ENCODE measurements at regions not wholly inside any gene's neighbourhood (a gene's known extent, or its start where the extent isn't known, plus 50 kb on each side); places are given as distances from the start of the nearest gene placed in this dataset.
"Not testable (repeated sequence)": the region's sequence is repeated elsewhere in the genome, so short reads cannot be mapped to it uniquely, and the experiment has no call there.

DNA sequence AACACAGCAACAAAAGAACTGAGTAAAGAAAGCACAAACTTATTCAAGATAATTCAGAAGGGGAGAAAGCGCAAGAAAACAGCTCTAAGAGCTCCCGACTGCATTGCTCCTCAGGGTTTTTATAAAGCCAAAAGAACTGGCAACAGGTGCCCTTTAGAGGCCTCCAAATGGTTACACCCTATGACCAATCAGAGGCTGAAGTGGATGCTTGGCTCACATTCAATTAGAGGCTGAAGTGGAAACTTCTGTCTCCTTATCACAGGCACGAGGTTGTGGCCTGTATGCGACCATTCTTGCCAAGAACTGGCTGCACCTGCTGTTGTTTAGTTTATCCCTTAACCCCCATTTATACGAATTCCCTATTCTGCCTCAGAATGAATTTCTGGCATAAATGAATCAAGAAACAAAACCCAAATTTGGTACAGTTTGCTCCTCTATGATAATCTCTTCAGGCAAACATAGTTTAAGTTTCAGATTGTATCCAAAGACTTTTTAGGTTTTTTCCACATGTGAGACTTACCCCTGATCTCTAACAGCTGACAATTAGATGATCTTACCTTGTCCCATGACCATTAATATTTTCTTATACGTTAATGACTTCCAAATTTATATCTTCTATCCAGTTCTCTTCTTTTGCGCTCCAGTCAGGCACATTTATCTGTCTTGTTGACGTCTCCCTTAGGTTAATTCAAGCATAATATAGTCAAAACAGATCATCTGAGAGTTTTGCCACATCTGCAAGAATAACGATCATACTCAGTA, 504.8 kb downstream of the NXPH1 start:
- no peak for DNase-seq

DNA sequence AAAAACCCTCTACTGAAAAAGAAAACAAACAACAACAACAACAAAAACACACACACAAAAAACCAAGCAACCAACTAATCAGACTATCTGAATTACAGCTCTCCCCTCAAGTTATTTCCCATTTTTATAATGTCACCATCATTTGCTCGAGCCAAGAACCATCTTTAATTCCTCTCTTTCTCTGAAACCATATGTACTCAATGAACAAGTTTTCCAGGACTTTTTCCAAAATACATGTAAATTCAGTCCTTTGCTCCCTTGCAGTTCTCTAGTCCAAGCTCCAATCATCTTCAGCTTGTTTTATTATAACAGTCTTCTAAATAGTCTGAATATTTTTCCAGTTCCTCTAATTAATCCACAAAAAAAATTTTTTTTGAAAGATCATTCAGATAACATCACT, 506.0 kb downstream of the NXPH1 start:
- no peak for DNase-seq

DNA sequence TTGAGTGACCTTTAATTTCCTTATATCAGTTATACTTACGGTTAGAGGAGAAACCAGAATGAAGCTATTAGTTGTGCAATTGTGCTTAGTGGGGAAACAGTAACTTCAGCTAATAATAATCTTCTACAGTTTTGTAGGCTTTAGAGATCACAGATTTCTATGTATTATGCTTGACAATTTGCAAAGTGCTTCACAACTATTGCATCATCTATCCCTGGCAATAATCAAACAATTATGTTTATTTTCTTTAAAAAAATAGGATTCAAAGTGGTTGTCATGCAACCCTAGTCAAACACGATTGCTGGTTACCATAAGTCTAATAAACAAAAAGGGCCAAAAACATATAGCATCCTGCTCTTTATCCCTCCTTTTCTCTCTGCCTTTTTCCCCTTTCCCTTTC, 530.3 kb downstream of the NXPH1 start:
- no peak for DNase-seq

GRCh38 chr7:8965177-8965576, 531.8 kb downstream of the NXPH1 start:
- no peak for DNase-seq

DNA sequence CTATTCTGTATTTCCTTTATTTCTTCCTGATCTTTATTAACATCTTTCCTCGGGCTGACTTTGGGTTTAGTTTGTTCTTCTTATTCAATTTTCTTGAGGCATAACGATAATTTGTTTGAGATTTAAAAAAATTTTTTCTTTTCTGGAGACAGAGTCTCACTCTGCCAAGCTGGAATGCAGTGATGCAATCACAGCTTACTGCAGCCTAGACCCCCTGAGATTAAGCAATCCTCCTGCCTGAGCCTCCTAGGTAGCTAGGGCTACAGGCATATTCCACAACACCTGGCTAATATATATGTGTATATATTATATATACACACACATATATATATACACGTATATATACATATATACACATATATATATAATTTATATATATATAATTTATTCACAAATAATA, 540.2 kb downstream of the NXPH1 start:
- no peak for DNase-seq

- DNase-seq, result no peak
These were observed 542.3 kb downstream of the NXPH1 start for GRCh38 chr7:8975681-8976080.

DNA sequence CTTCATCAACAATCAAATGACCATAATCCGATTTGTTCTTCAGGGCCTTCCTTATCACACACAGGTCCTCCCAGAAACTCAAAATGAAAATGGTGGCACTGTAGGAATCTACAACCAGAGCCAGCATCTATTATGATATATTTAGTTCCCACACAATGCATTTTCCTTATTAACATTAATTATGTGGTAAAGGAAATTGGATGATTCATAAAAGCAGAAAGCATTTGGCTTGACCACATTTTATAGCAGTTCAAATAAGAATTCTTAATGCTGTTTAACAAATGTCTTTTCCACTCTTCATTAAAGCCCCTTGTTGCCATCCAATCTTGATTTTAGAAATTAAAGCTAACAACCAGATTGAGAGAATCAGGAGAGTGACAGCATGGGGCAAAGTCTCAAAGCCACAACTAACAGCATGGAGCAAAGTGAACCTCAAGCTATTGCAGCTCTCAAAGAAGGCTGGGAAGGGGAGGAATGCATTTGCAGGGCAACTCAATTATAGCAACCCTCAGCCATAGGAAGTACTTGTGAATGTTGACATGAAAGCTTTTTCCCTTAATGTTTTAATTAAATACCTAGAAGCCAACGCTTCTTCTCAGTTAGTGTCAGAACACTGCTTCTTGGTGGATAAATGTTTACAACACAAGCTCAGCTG, 549.1 kb downstream of the NXPH1 start:
- no peak for DNase-seq

DNA sequence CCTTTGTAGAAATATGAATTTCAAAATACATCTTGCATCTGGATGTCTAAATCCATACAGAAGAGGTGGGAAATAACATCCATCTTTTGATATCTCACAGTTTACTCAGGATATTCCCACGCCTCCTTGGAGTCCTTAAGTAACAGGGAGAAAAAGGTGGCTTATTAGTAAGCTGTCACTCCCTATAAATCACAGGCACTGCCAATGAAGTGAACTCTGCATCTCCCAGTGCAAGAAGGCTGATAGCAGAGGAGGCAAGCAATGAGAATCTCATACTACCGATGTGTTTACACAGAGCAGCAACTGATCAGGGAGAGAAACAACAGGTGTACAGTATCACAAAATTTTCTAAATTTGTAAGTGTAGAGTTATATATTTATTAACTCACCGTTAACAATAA, 551.8 kb downstream of the NXPH1 start:
- DNase-seq, result no peak

DNA sequence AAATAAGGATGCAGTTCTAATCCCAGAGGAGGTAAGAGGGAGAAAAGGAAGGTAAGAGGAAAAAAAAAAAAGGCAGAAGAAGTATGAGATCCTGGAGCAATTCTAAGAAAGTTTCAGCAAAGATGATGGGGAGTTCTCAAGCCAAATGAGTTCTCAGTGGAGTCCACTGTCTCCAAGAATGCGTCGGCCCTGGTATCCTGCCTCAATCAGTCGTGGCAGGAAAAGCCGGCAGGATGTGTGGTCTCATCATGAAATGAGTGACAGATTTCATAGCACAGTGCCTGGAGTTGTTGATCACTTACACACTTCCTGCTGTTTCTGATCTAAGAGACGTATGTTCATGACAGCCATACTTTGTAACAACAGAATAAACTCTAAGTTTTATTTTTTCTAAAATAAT, 554.9 kb downstream of the NXPH1 start:
- no peak for DNase-seq

DNA sequence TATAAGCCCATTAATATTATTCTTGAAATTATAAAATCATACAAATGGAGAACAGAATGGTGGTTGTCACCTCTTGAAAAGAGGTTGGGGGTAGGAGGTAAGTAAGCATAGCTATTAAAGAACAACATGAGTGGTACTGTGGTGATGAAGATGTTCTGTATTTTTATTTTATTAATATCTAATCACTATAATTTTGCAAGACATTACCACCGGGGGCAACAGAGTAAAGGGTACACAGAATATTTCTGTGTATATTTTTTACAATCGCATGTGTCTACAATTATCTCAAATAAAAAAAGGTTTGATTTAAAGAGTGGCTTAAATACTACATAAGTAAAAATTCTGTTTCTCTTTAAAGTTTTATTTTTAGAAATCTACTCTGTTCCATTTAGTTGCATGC, 557.8 kb downstream of the NXPH1 start:
- DNase-seq, result no peak

- DNase-seq, result no peak
These were observed 565.4 kb downstream of the NXPH1 start for GRCh38 chr7:8998762-8999161.

DNA sequence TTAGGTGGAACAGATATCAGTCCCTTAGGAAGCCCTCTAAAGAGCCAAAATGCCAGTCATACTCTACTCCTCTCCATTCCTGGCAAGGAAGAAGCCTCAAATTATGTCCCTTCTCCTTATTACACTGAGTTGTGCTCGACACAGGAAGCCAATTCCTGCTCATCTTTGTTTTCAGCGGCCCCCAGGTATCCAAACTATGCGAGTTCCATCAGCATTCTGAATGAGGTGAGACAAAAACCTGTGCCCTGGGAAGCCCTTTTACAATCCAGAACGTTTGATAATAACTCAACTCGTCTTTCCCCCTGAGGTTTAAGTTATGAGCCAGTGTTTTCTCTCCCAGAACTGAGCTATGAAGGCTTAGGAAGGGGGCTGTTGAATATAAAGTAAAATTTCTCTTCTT, 580.5 kb downstream of the NXPH1 start:
- no peak for DNase-seq

DNA sequence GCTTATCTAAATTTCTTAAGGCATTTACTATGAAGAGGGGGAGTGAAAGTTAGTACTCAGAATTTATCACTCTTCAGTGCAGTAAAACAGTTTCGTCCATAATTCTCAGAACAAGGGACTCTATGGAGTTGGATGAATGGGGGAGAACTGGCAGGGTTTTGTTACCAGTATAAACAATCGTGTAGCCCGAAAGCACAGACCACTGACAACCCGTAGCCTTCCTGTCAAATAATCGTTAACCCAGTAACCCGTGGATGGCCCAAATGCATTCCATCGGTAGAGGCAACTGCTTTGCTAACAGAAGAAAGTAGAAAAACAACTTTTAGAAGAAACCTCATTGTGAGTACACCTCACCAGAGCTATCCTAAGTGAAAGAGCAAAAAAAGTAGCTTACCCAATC, 583.9 kb downstream of the NXPH1 start:
- DNase-seq, result no peak

DNA sequence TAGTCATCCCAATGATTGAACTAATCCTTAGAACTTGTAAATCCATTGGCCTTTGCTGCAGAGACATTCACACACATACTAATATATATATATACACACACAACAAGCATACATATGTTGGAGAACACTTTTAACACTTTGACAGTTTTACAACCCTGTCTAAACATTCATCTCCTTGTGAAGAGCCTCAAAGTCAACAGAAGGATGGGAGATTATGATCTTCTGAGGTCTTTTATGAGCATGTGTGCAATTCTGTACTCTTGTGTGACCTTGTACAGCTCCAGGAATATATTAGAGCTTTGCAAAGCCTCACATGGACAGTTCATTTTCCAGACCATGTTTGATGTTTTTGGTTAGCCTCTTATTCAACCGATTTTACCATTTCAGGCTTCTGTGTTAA, 589.0 kb downstream of the NXPH1 start:
- DNase-seq, result no peak

DNA sequence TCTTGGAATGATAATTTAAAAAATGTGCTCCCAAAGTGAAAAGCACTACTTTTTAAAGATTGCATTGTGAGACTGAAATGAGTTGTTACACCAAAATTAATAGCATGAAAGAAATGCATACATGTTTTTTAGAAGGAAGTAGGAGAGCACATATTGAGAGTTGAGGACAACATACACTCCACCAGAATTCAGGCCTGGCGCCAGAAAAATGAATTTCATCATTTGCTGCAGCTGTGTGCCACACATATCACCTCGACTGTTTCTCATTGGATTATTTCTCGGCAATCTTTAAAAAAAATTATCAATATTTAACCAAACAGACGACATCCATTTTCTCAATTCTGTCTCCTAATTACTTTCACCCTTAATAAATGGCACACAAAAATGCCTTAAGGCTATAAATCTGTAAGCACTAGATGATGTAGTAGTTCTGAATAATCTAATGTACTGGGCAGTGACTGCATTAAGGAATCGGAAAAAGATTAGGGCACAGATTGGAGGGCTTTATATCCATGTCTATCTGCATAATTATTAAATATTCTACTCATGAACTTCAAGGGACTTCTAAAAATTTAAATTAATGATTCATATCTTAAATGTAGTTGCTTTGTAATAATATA, 590.4 kb downstream of the NXPH1 start:
- DNase-seq, result no peak

DNA sequence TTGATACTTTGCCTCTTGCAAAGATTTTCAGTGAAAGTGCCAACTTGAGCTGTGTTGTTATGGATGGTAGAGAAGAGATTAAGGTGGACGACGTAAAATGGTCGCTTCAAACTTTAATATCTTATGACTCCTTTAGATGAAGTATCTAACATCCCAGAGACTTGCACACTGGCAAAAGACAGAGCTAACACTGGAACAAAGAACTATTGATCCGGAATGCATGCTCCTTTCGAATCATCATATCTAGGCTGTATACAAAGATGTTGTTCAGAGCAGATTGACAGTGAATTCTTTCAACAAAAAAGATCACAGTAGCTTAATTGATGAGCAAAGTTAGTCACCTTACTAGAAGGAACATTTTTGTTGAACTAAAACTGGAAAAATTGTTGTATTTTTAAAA, 592.7 kb downstream of the NXPH1 start:
- no peak for DNase-seq

- DNase-seq, result no peak
These were observed 594.6 kb downstream of the NXPH1 start for GRCh38 chr7:9028012-9028411.

GRCh38 chr7:9029681-9030530, 596.5 kb downstream of the NXPH1 start:
- DNase-seq, result no peak

- DNase-seq, result no peak
These were observed 597.6 kb downstream of the NXPH1 start for GRCh38 chr7:9030976-9031375.

GRCh38 chr7:9031386-9031785, 598.0 kb downstream of the NXPH1 start:
- DNase-seq, result no peak

DNA sequence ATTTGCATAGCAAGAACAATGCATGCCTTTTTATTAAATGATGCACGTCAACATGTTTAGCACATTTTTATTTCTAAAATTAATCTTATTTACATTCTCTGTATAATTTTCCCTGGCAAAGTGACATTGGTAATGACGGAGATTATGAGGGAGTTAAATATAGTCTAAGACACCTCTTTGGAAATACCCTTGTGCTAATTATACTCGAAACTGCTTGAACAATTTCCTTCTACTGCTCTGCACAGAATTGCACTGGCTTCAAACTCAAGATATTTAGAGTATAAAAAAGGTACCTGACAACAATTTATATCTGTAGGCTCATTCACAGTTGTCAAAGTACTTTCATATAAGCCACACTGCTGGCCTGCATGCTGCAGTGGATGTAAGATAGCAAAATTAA, 602.7 kb downstream of the NXPH1 start:
- DNase-seq, result no peak

DNA sequence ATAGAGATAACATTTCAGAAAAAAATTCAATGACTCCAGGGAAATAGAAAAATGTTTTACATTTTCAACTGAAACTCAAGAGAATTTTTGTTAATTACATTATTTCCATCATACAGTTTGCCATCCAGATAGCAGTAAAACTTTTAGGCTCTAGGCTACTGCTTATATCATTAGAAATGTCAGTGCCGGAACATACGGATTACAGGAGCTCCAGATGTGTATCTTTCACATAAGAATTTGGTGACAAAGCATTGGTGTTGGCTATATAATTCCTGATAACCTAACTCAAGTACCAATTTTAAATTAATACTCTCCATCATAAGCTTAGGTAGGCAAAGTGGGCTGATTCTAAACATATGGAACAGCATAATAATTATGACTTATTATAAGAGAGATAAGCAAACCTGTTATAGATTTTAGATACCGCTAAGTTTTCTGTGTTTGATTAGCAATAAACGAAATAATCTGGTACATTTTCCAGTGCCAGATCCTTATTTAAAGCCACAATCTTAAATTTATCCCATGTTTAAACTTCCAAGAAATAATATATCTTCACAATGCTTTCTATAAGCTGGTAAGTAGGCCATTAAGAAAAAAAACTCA, 637.9 kb downstream of the NXPH1 start:
- DNase-seq, result no peak

DNA sequence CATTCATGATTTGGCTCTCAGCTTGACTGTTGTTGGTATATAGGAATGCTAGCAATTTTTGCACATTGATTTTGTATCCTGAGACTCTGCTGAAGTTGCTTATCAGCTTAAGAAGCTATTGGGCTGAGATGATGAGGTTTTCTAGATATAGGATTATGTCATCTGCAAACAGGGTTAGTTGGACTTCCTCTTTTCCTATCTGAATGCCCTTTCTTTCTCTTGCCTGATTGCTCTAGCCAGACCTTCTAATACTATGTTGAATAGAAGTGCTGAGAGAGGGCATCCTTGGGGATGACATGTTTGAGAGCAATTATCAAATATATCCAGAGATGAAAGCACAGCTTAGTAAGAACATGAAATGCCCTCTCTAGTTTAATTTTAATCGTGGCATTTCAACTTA, 642.4 kb downstream of the NXPH1 start:
- not testable (repeated sequence) for DNase-seq

Data from CD4-positive, alpha-beta T cell treated with Interleukin-15 for 1 hour (primary cell).